ENCODE measurements at regions not wholly inside any gene's neighbourhood (a gene's known extent, or its start where the extent isn't known, plus 50 kb on each side); places are given as distances from the start of the nearest gene placed in this dataset.

GRCh38 chr3:26522919-26523318 lies 99.7 kb upstream of the LRRC3B start:
- DNase-seq (ENCODE audit: low spot score), result no peak

GRCh38 chr3:26525013-26525412 lies 97.6 kb upstream of the LRRC3B start:
- DNase-seq (ENCODE audit: low spot score), result no peak

GRCh38 chr3:26535151-26535550 lies 87.4 kb upstream of the LRRC3B start:
- DNase-seq (ENCODE audit: low spot score), result no peak

- DNase-seq (ENCODE audit: low spot score), result no peak
Observed at GRCh38 chr3:26536955-26537354, 85.6 kb upstream of the LRRC3B start.

- DNase-seq (ENCODE audit: low spot score), result no peak
Observed at GRCh38 chr3:26550413-26550812, 72.2 kb upstream of the LRRC3B start.

- no peak for DNase-seq (ENCODE audit: low spot score)
Observed at GRCh38 chr3:26556637-26557036, 65.9 kb upstream of the LRRC3B start.

- no peak for DNase-seq (ENCODE audit: low spot score)
Observed at GRCh38 chr3:26558257-26558656, 64.3 kb upstream of the LRRC3B start.

- no peak for DNase-seq (ENCODE audit: low spot score)
Observed at GRCh38 chr3:26559227-26559626, 63.3 kb upstream of the LRRC3B start.

- DNase-seq (ENCODE audit: low spot score), result no peak
Observed at GRCh38 chr3:26560081-26560480, 62.5 kb upstream of the LRRC3B start.

- DNase-seq (ENCODE audit: low spot score), result no peak
Observed at GRCh38 chr3:26562021-26562768, 60.4 kb upstream of the LRRC3B start.
